K562 (cell line): ENCODE measurements at regions not wholly inside any gene's neighbourhood (a gene's known extent, or its start where the extent isn't known, plus 50 kb on each side); places are given as distances from the start of the nearest gene placed in this dataset.

Experiments
- CBFA2T3 ChIP-seq: fragments of 450-650 bp; IDR thresholded peaks from 2 replicates; pipeline ENCODE4 v1.6.1; 2017
- CEBPB ChIP-seq: fragments of 450-650 bp; IDR thresholded peaks from 2 replicates; pipeline ENCODE4 v1.6.1; 2016; ENCODE audit warnings: missing genetic modification characterization, missing compliant biosample characterization
- CEBPZ ChIP-seq: fragments of 150-350 bp; IDR thresholded peaks from 2 replicates; pipeline ENCODE4 v1.6.1; 2014; ENCODE audit warnings: low read depth, mild to moderate bottlenecking, low read length, borderline replicate concordance
- GTF2A2 ChIP-seq: IDR thresholded peaks from 2 replicates; pipeline ENCODE4 v1.6.1; 2016; ENCODE audit warnings: mild to moderate bottlenecking, missing genetic modification characterization, missing compliant biosample characterization
- JUND ChIP-seq, 2 experiments: IDR thresholded peaks; 2 replicates in 1 of 2; 3 replicates in 1 of 2; pipeline ENCODE4 v1.6.1; 2011; ENCODE audit warnings: borderline replicate concordance in 2 of 2, low read depth in 2 of 2, low read length in 2 of 2, improper control_type of control experiment in 1 of 2, missing biosample characterization in 1 of 2, missing genetic modification characterization in 1 of 2, missing genetic modification reagents in 1 of 2
- KAT7 ChIP-seq: sonication (generic); formaldehyde crosslinking; IDR thresholded peaks from 2 replicates; pipeline ENCODE4 v1.8.0; 2022; ENCODE audit warnings: missing genetic modification reagents, mild to moderate bottlenecking, borderline replicate concordance
- RBM25 ChIP-seq: fragments of 200-400 bp; formaldehyde crosslinking; IDR thresholded peaks from 2 replicates; pipeline ENCODE4 v1.6.1; 2018; ENCODE audit warnings: low read length, low read depth, moderate library complexity; ENCODE audit not compliant: severe bottlenecking
- TCF15 ChIP-seq: fragments of 250-450 bp; sonication (Bioruptor Pico); IDR thresholded peaks from 2 replicates; pipeline ENCODE4 v1.8.0; 2022; ENCODE audit warnings: moderate library complexity, mild to moderate bottlenecking, inconsistent platforms
- TFAM ChIP-seq: fragments of 250-450 bp; sonication (Bioruptor Pico); conservative IDR thresholded peaks from 2 replicates; pipeline ENCODE4 v1.5.0; 2021; ENCODE audit warnings: mild to moderate bottlenecking, moderate library complexity
- YBX1 ChIP-seq: fragments of 450-650 bp; IDR thresholded peaks from 2 replicates; pipeline ENCODE4 v1.7.1; 2016; ENCODE audit warnings: mild to moderate bottlenecking
- ZBTB5 ChIP-seq: fragments of 450-650 bp; IDR thresholded peaks from 2 replicates; pipeline ENCODE4 v1.6.1; 2017; ENCODE audit warnings: antibody characterized with exemption
- ZBTB7A ChIP-seq: IDR thresholded peaks from 2 replicates; pipeline ENCODE4 v1.6.1; 2011; ENCODE audit warnings: low read depth, mild to moderate bottlenecking, low read length, moderate library complexity, borderline replicate concordance; ENCODE audit not compliant: control insufficient read depth
- ZNF175 ChIP-seq: fragments of 200-800 bp; sonication (Bioruptor generic); IDR thresholded peaks from 2 replicates; pipeline ENCODE4 v1.6.1; 2016; ENCODE audit warnings: low read depth, mild to moderate bottlenecking, missing genetic modification characterization, missing compliant biosample characterization
- ZNF253 ChIP-seq: fragments of 250-450 bp; sonication (Bioruptor Pico); conservative IDR thresholded peaks from 2 replicates; pipeline ENCODE4 v1.6.1; 2021; ENCODE audit warnings: mild to moderate bottlenecking
- ZNF561 ChIP-seq: fragments of 450-650 bp; formaldehyde crosslinking; conservative IDR thresholded peaks from 2 replicates; pipeline ENCODE4 v1.4.0; 2020; ENCODE audit warnings: mild to moderate bottlenecking, moderate library complexity
- ZNF584 ChIP-seq: fragments of 200-800 bp; sonication (Bioruptor generic); IDR thresholded peaks from 2 replicates; pipeline ENCODE4 v1.6.1; 2016; ENCODE audit warnings: low read depth, mild to moderate bottlenecking, missing genetic modification characterization, missing compliant biosample characterization
- ZNF644 ChIP-seq: fragments of 200-800 bp; sonication (Bioruptor generic); IDR thresholded peaks from 2 replicates; pipeline ENCODE4 v1.6.1; 2016; ENCODE audit warnings: low read depth, missing genetic modification characterization, missing compliant biosample characterization
- ZNF766 ChIP-seq: fragments of 200-800 bp; sonication (Bioruptor generic); conservative IDR thresholded peaks from 2 replicates; pipeline ENCODE4 v1.6.1; 2016; ENCODE audit warnings: missing genetic modification characterization, missing compliant biosample characterization
- TF ChIP-seq, protein P1 (sequence below): sonication (generic); IDR thresholded peaks from 2 replicates; pipeline ENCODE4 v1.6.1; 2016

DNA sequence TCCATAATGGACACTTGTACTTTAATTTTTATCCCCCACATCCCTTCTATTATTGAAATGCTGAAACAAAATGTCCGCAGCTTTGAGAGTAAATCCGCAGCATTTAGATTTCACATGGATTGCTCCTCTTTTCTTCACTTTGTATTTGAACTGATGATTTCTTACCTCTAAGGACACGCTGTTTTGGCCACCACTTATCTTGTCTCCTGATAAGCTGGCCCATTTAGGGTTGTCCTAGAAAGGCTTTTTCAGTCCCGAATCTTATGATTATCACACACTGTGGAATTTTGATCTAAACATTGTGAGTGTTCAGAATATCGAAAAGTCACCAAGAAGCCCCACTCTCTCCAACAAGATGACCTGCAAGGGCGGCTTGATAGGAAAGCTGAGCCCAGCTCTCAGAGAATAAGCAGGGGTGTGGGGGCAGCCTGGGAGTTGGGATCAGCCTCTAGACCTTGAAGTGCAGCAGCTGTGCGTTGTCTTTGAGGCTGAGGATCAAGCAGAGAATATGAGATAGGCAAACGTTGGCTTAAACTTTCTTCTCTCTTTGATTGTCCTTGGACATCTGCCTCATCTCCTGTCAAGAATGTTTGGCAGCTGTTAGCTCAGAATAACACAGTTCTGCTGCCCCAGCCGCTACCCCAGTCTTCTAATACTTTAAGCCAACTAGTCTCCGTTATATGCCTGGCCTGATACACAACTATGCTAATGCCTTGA is 399.7 kb upstream of the NR2F2 start (continued):
- TF ChIP-seq, protein P1, sequence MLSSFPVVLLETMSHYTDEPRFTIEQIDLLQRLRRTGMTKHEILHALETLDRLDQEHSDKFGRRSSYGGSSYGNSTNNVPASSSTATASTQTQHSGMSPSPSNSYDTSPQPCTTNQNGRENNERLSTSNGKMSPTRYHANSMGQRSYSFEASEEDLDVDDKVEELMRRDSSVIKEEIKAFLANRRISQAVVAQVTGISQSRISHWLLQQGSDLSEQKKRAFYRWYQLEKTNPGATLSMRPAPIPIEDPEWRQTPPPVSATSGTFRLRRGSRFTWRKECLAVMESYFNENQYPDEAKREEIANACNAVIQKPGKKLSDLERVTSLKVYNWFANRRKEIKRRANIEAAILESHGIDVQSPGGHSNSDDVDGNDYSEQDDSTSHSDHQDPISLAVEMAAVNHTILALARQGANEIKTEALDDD = peak; percentile 73
- TF ChIP-seq ZNF253 (CRISPR knock-in tag) (no peak), ZNF584 (CRISPR knock-in tag) (0 out of 2 replicates have a peak, but pooled peaks have one; percentile 31), YBX1 (no peak), TCF15 (CRISPR knock-in tag) (no peak), JUND (IDR thresholded peaks at IDR 0.05; ENCODE audit: borderline replicate concordance, low read depth, low read length) (0 out of 2 replicates have a peak, but pooled peaks have one; percentile 5), JUND (tag; IDR thresholded peaks at IDR 0.05; ENCODE audit: borderline replicate concordance, low read depth, low read length) (no peak), ZBTB7A (0 out of 2 replicates have a peak, but pooled peaks have one; percentile 21), TFAM (CRISPR knock-in tag) (no peak), ZBTB5 (no peak), ZNF644 (peak; percentile 3; the same call in 1 of the 2 replicates), CEBPB (no peak), RBM25 (no peak), CBFA2T3 (peak; percentile 42), CEBPZ (no peak), KAT7 (CRISPR knock-in tag) (no peak), ZNF175 (peak; percentile 79; the same call in 1 of the 2 replicates), GTF2A2 (no peak), ZNF766 (CRISPR knock-in tag) (peak; percentile 16; the same call in 1 of the 2 replicates), ZNF561 (no peak)
